GM12878 (cell line): ENCODE measurements at regions not wholly inside any gene's neighbourhood (a gene's known extent, or its start where the extent isn't known, plus 50 kb on each side); places are given as distances from the start of the nearest gene placed in this dataset.

Experiments used
- ATAC-seq: fragments of 200-7000 bp; cut with Tn5 transposase; 3 replicates; pipeline ENCODE4 v1.9.1; 2020; ENCODE audit warnings: mild to moderate bottlenecking, moderate library complexity
- BruUV-seq: library from RNA; stranded (reverse); fragments of 400-500 nt; replicated peaks from 2 replicates; lab custom pipeline; 2021; lab: Mats Ljungman, UMichigan
- CTCF ChIA-PET: fragments of 300-600 bp; sonication (Branson Sonifier 250); formaldehyde crosslinking; extraction: SDS; loops from one replicate; lab custom pipeline; 2021; ENCODE audit warnings: inconsistent platforms; lab: Yijun Ruan, JAX
- POLR2A ChIA-PET: fragments of 350-600 bp; formaldehyde crosslinking; extraction: SDS; loops from one replicate; lab custom pipeline; 2021; ENCODE audit warnings: inconsistent platforms; lab: Charles Lee
- RAD21 ChIA-PET: fragments of 300-600 bp; sonication (Branson Sonifier 250); formaldehyde crosslinking; loops from one replicate; lab custom pipeline; 2023; ENCODE audit warnings: antibody characterized with exemption; ENCODE audit not compliant: unreplicated experiment; lab: Charles Lee
- SMC1A ChIA-PET: fragments of 300-600 bp; sonication (Branson Sonifier 250); formaldehyde crosslinking; loops from one replicate; lab custom pipeline; 2023; ENCODE audit not compliant: unreplicated experiment, uncharacterized antibody; lab: Charles Lee
- DNase-seq: peaks from one replicate; pipeline ENCODE4 v3.0.0-alpha.2; 2011; ENCODE audit warnings: low read depth, low spot score
- FAIRE-seq: peaks from 3 replicates; lab custom pipeline; 2011; peaks lifted over from hg19 to GRCh38; lab: Jason Lieb, UNC
- H2AFZ ChIP-seq: 2 replicates; pipeline ENCODE4 v1.6.0; 2011; ENCODE audit warnings: low read depth, low read length, control low read depth; ENCODE audit not compliant: control insufficient read depth
- H3K27ac ChIP-seq: 2 replicates; pipeline ENCODE4 v1.5.1; 2011; ENCODE audit warnings: control low read depth; ENCODE audit not compliant: control insufficient read depth, insufficient read depth
- H3K27me3 ChIP-seq, 2 experiments: replicated peaks in 1 of 2; 2 replicates each; pipeline versions ENCODE4 v1.6.0 to v1.6.1; 2011; ENCODE audit warnings: low read length in 1 of 2; ENCODE audit not compliant: control insufficient read depth in 2 of 2, insufficient read depth in 2 of 2
- H3K36me3 ChIP-seq, 2 experiments: 2 replicates each; pipeline ENCODE4 v1.5.1; 2011; ENCODE audit warnings: low read length in 1 of 2; ENCODE audit not compliant: control insufficient read depth in 2 of 2, insufficient read depth in 2 of 2
- H3K4me1 ChIP-seq: 2 replicates; pipeline ENCODE4 v1.6.1; 2011; ENCODE audit warnings: mild to moderate bottlenecking, low read length, moderate library complexity, mixed read lengths; ENCODE audit not compliant: control insufficient read depth, insufficient read depth
- H3K4me2 ChIP-seq: 2 replicates; pipeline ENCODE4 v1.6.0; 2011; ENCODE audit warnings: control low read depth; ENCODE audit not compliant: control insufficient read depth, insufficient read depth
- H3K4me3 ChIP-seq: fragments of 200-600 bp; sonication (generic); 2 replicates; pipeline ENCODE4 v1.5.1; 2016
- H3K79me2 ChIP-seq: 2 replicates; pipeline ENCODE4 v1.6.0; 2011; ENCODE audit warnings: low read length; ENCODE audit not compliant: control insufficient read depth, insufficient read depth
- H3K9ac ChIP-seq: 2 replicates; pipeline ENCODE4 v1.8.0; 2011; ENCODE audit warnings: low read length, control low read depth, mixed read lengths; ENCODE audit not compliant: control insufficient read depth, insufficient read depth
- H3K9me3 ChIP-seq: replicated peaks from 3 replicates; pipeline ENCODE4 v1.5.1; 2011; ENCODE audit warnings: mild to moderate bottlenecking, low read length; ENCODE audit not compliant: control insufficient read depth, insufficient read depth
- H4K20me1 ChIP-seq: 2 replicates; pipeline ENCODE4 v1.6.0; 2011; ENCODE audit not compliant: control insufficient read depth, insufficient read depth
- ATF7 ChIP-seq: fragments of 450-650 bp; IDR thresholded peaks from 2 replicates; pipeline ENCODE4 v1.6.1; 2016; ENCODE audit warnings: low read depth, mild to moderate bottlenecking
- BCL3 ChIP-seq: IDR thresholded peaks from 2 replicates; pipeline ENCODE4 v1.6.1; 2011; ENCODE audit warnings: borderline replicate concordance, low read depth, mild to moderate bottlenecking, moderate library complexity, low read length; ENCODE audit not compliant: insufficient read depth, poor library complexity, severe bottlenecking
- CBX3 ChIP-seq: fragments of 200-600 bp; sonication (generic); IDR thresholded peaks from 2 replicates; pipeline ENCODE4 v1.6.1; 2016; ENCODE audit warnings: low read depth, borderline replicate concordance
- E2F4 ChIP-seq: IDR thresholded peaks from 2 replicates; pipeline ENCODE4 v1.6.1; 2012; ENCODE audit warnings: low read depth, low read length, improper control_type of control experiment
- NR2C1 ChIP-seq: fragments of 450-650 bp; IDR thresholded peaks from 2 replicates; pipeline ENCODE4 v1.6.1; 2017; ENCODE audit warnings: antibody characterized with exemption, mild to moderate bottlenecking, moderate library complexity
- PKNOX1 ChIP-seq: fragments of 450-650 bp; IDR thresholded peaks from 2 replicates; pipeline ENCODE4 v1.6.1; 2016; ENCODE audit warnings: mild to moderate bottlenecking
- PML ChIP-seq: IDR thresholded peaks from 2 replicates; pipeline ENCODE4 v1.6.1; 2012; ENCODE audit warnings: low read length, inconsistent platforms
- SMC3 ChIP-seq: IDR thresholded peaks from 2 replicates; pipeline ENCODE4 v1.6.1; 2011; ENCODE audit warnings: low read length, improper control_type of control experiment, borderline replicate concordance
- STAT1 ChIP-seq: fragments of 450-650 bp; conservative IDR thresholded peaks from 2 replicates; pipeline ENCODE4 v1.6.1; 2014; ENCODE audit warnings: antibody characterized with exemption, mild to moderate bottlenecking
- WGBS: methylation state at CpG from one replicate; pipeline ENCODE4 v1.1.6; 2016; ENCODE audit warnings: low lambda C conversion rate; ENCODE audit not compliant: insufficient replicate concordance, insufficient coverage; ENCODE audit errors: missing lambda C conversion rate; 5-methylcytosine and 5-hydroxymethylcytosine counted together
- in situ Hi-C: fragments of 300-500 bp; cut with MboI; formaldehyde crosslinking; loops from 9 replicates; pipeline ENCODE4 v1.14.3; 2018; ENCODE audit warnings: mixed read lengths
- intact Hi-C: fragments of 100-400 bp; cut with micrococcal nuclease; formaldehyde crosslinking; loops from one replicate; pipeline ENCODE4 v1.14.2; 2022; ENCODE audit not compliant: unreplicated experiment

- H4K20me1 ChIP-seq: no peaks in the 10 kb centered on the region
- TF ChIP-seq ATF7 (no peak), PML (no peak), E2F4 (no peak), CBX3 (no peak)
- in situ Hi-C loops (no loop called here), intact Hi-C loops (no loop called here)
- WGBS: 2% methylated on average over 3 of the region's 3 CpGs
- H3K27ac ChIP-seq: no peak overlapping the region
- H3K4me3 ChIP-seq: no peak overlapping the region
- SMC1A ChIA-PET: no interaction called here
- no peaks in the 10 kb centered on the region for H3K9me3 ChIP-seq
- H3K27me3 ChIP-seq: no peaks in the 10 kb centered on the region
- CTCF ChIA-PET: interaction anchor here (0.7 to 0.9 kb wide), 2 partner anchors 83 to 300 kb away, joined by 3 read pairs; no protein-coding TSS in a partner anchor
- BruUV-seq: no TSS peak
- no peaks in the 10 kb centered on the region for H3K79me2 ChIP-seq
- ATAC-seq (no peak), DNase-seq (no peak), FAIRE-seq (no peak)
- H3K4me1 ChIP-seq: no peaks in the 10 kb centered on the region
- H3K36me3 ChIP-seq: no peaks in the 10 kb centered on the region
- POLR2A ChIA-PET: interaction anchor here (0.7 kb wide), 1 partner anchor 62 kb away, joined by 3 read pairs; no protein-coding TSS in a partner anchor
- no peak overlapping the region for H3K4me2 ChIP-seq
- no peak overlapping the region for H2AFZ ChIP-seq
- H3K9ac ChIP-seq: no peak overlapping the region
- RAD21 ChIA-PET: no interaction called here
These were observed 75.0 kb upstream of the HECTD2 start for GRCh38 chr10:91335147-91335546.

GRCh38 chr10:91339729-91340128 lies 70.4 kb upstream of the HECTD2 start:
- Histone ChIP-seq H3K4me3 (no peak overlapping the region), H3K4me2 (no peak overlapping the region), H3K27ac (no peak overlapping the region), H4K20me1 (no peaks in the 10 kb centered on the region), H3K4me1 (no peaks in the 10 kb centered on the region), H3K36me3 (no peaks in the 10 kb centered on the region), H2AFZ (no peak overlapping the region), H3K9ac (no peak overlapping the region), H3K79me2 (no peaks in the 10 kb centered on the region), H3K9me3 (no peaks in the 10 kb centered on the region), H3K27me3 (no peaks in the 10 kb centered on the region)
- DNase-seq: no peak
- no peak for FAIRE-seq
- ATAC-seq: peak; percentile 17; the same call in 1 of the 3 replicates
- intact Hi-C loops (no loop called here), in situ Hi-C loops (no loop called here)
- RAD21 ChIA-PET: no interaction called here
- CTCF ChIA-PET: no interaction called here
- WGBS: 0% methylated on average over 1 of the region's 1 CpG
- BruUV-seq: no TSS peak
- SMC1A ChIA-PET: interaction anchor here (1.3 kb wide), 1 partner anchor 15 kb away, joined by 3 read pairs; no protein-coding TSS in a partner anchor
- POLR2A ChIA-PET: no interaction called here
- TF ChIP-seq NR2C1: no peak
- TF ChIP-seq PKNOX1: no peak
- TF ChIP-seq BCL3: no peak
- TF ChIP-seq SMC3: no peak
- no peak for TF ChIP-seq STAT1
